Muscle of back (tissue), 3 donors: ENCODE measurements at regions not wholly inside any gene's neighbourhood (a gene's known extent, or its start where the extent isn't known, plus 50 kb on each side); places are given as distances from the start of the nearest gene placed in this dataset.

Source experiments
- DNase-seq, 3 donors: peaks; one replicate each; pipeline versions ENCODE4 v3.0.0 to v3.0.0-alpha.2; 2013

- no peak for DNase-seq
These were observed 470.6 kb upstream of the ADGRL2 start for GRCh38 chr1:81330111-81330510.

GRCh38 chr1:81329041-81329440, 471.7 kb upstream of the ADGRL2 start:
- no peak for DNase-seq

DNA sequence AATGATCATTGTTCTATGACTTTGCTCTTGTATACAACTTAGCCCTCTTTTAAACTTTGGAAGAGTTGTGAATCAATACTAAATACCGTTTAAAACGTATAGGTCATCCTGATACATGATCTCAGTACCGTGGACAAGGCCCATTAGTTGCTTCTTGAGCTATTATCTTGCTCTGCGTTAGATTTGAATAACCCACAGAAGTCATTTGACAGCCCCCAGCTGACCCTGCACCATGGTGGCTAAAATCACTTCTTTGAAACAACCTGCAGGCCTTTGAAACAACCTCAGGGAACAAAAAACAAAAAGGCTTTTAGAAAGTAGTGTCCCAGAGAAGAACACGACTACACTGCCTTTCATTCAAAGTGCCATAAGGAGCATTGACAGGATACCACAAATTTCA, 473.0 kb upstream of the ADGRL2 start:
- DNase-seq, result no peak

- no peak for DNase-seq
These were observed 473.5 kb upstream of the ADGRL2 start for GRCh38 chr1:81327103-81327710.

GRCh38 chr1:81326212-81326611, 474.5 kb upstream of the ADGRL2 start:
- no peak for DNase-seq

- no peak for DNase-seq
These were observed 475.3 kb upstream of the ADGRL2 start for GRCh38 chr1:81325397-81325796.

- no peak for DNase-seq
These were observed 476.9 kb upstream of the ADGRL2 start for GRCh38 chr1:81323862-81324261.

- no peak for DNase-seq
These were observed 483.5 kb upstream of the ADGRL2 start for GRCh38 chr1:81317191-81317590.

DNA sequence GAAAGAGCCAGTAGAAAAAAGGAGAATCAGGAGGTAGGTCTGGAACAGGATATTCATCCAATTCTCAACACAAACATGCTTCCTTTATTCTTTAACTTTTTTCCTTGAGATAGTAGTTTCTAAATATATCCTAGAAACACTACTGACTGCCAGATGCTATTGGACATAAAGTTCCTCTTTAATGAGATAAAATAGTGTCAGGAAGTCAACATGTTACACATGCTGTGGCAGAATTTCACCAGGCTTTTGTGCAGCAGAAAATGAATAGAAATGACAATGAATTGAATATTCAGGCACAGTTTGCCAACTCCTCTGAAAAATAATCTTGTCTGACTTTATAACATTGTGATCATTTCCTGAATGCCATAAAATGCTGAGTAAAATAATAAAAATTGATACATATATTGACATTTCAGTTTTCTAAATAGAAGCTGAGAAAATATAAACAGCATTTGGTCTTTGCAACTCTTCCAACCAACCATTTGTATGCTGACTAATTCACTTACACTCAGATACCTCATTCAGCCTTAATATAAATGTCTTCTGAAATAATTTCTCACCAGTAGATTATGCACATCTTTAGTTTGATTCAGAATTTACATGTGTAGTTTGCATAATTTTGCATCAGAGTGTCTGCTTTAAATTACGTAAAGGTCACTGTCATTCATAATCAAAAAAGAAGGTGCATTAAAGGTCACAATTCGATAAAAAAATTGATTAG, 486.1 kb upstream of the ADGRL2 start:
- DNase-seq, result peak in 2 of 3 donors; percentile 12 to 42

- DNase-seq, result no peak
These were observed 487.4 kb upstream of the ADGRL2 start for GRCh38 chr1:81313289-81313688.

DNA sequence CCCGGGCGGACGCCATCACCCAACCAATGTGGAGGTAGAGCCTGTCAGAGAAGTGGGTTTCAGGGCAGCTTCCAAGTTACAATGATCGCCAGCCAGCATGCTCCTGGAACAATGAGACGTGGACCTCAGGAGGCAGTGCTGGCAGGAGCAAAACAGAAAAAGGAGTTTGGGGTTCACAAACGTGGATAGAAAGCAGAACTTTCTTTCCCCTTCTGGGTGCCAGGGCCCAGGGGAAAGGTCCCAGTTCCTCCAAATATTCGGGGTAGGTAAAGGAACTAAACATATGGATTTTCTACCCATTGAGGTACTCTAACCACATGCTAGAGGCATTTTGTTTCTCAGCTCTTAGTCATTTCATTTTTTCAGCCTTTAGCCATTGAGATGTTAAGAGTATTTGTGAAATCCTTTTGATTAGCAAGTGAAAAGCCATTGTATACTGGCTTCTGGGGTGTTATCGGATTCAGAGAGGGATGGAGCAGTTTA, 488.4 kb upstream of the ADGRL2 start:
- DNase-seq, result no peak

- DNase-seq, result no peak
These were observed 490.5 kb upstream of the ADGRL2 start for GRCh38 chr1:81310250-81310649.

- DNase-seq, result no peak
These were observed 492.5 kb upstream of the ADGRL2 start for GRCh38 chr1:81308191-81308590.

DNA sequence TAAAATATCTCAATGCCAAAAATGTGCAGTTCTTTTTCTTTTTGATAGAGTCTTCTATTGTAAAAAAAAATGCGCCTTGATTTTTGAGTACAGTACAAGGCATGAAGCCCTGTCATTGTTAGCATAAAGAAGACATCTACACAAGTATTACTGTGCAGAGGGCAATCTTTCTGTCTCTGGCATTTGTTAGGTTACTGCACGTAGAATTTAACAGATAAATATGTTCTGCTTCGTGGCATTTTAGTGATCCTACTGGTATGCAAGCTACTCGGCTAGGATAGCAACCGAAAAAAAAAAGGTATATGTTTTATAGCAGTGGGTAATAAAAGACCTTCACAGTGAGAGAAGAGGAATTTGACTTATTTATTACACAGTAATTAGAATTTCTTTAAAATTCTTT, 492.9 kb upstream of the ADGRL2 start:
- peak in 1 of 3 donors; percentile 23 for DNase-seq

- DNase-seq, result peak; percentile 73 to 93 (median 78)
These were observed 494.7 kb upstream of the ADGRL2 start for GRCh38 chr1:81305997-81306452.

GRCh38 chr1:81304187-81304586, 496.5 kb upstream of the ADGRL2 start:
- peak in 1 of 3 donors; percentile 13 for DNase-seq

GRCh38 chr1:81299892-81300291, 500.8 kb upstream of the ADGRL2 start:
- DNase-seq, result no peak

DNA sequence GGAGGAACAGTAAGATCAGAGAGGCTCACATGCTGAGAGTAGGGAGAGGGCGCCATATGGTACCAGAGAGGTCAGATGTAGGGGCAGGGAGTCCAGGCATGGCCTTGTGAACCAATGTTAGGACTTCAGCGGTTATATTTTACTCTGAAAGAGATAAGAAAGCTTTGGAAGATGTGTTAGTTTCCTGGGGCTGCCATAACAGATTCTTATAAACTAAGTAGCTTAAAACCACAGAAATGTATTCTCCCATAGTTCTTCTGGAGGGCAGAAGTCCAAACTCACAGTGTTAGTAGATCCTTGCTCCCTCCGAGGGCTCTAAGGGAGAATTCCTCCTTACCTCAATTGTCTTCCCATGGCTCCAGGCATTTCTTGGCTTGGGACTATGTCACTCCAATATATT, 502.5 kb upstream of the ADGRL2 start:
- DNase-seq, result no peak

GRCh38 chr1:81296601-81297000, 504.1 kb upstream of the ADGRL2 start:
- peak in 1 of 3 donors; percentile 26 for DNase-seq

DNA sequence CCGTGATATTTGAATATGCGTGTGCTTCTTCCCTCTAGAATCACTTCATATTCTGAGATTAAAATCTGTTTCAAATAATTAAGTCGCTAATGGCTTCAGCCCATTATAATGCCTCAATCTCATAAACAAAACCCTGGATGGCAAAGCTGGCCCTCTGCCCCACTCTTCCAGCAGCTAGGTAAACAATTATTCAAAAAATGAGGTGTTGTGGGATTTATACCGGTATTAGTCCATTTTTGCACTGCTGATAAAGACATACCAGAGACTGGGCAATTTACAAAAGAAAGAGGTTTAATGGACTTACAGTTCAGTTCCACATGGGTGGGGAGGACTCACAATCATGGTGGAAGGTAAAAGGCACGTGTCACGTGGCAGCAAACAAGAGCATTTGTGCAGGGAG, 510.4 kb upstream of the ADGRL2 start:
- DNase-seq, result no peak

DNA sequence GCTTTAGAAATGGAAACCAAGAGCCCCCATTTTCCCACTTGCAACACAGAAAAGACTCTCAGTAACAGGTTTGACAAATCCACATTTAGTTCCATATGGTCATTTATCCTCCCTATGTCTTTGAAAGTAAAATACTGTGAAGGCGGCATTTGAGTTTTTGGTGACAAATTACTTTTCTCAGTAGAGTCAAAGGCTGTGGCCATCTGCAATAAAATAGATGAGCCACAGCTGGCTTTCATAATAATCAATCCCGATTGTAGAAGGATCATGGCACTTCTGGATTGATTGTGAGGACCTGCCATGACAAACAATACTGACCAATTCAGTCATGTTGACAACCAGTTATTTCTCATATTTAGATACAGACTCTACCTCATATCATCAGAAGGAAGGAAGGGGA, 512.0 kb upstream of the ADGRL2 start:
- DNase-seq, result no peak

DNA sequence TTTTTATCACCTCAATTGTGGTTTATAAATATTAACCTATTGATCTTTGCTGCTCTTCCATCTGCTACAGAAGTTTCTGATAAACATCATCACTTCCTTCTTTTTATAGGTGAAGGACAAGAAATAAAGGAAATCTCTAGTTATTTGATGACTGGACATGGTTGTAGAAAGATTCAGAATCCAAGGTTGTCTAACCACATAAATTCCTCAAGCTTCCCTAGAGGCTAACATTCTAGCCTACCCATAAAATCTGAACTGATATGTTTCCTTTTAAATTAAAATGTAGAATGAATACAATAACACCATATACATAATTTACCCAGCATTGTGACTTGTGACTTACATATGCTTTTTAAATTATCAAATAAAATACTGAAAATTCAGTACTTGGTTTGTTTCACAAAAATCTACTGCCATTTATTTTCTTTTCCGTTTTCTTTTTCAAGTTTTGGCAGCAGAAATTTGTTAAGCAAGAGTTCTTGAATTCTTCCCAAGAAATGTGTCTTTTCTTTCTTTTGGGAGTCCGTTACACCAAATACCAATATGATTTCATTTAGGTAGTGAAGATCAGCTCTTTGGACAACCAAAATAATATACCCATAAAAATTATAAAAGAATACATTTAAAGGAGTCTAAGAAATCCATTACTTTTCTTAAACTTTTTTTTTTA, 513.2 kb upstream of the ADGRL2 start:
- DNase-seq, result peak; percentile 12 to 43 (median 30)

GRCh38 chr1:81270051-81270450, 530.7 kb upstream of the ADGRL2 start:
- no peak for DNase-seq
